Adrenal gland (tissue), 9 donors: ENCODE measurements at regions not wholly inside any gene's neighbourhood (a gene's known extent, or its start where the extent isn't known, plus 50 kb on each side); places are given as distances from the start of the nearest gene placed in this dataset.

Experiments
- DNase-seq, 7 donors: peaks; one replicate each; pipeline ENCODE4 v3.0.0-alpha.2; 2019 to 2020
- H3K27ac ChIP-seq, 5 donors: fragments of 200-600 bp; sonication (generic) in 4 of 5; 1 replicate in 3 of 5; 2 replicates in 2 of 5; pipeline versions ENCODE4 v1.5.1 to v1.8.0; 2016 to 2020; ENCODE audit warnings: mild to moderate bottlenecking in 1 of 5
- H3K27me3 ChIP-seq: fragments of 200-600 bp; 2 replicates; pipeline ENCODE4 v1.8.0; 2021
- H3K36me3 ChIP-seq, 2 donors: fragments of 200-600 bp; replicated peaks in 1 of 2; 1 replicate in 1 of 2; 2 replicates in 1 of 2; pipeline versions ENCODE4 v1.5.1 to v1.8.0; 2018 to 2022
- H3K4me1 ChIP-seq, 2 donors: fragments of 200-600 bp; replicated peaks in 1 of 2; 1 replicate in 1 of 2; 2 replicates in 1 of 2; pipeline versions ENCODE4 v1.5.1 to v1.8.0; 2018 to 2021
- H3K4me3 ChIP-seq, 4 donors: fragments of 200-600 bp; sonication (generic) in 3 of 4; one replicate each; pipeline ENCODE4 v1.5.1; 2016 to 2018
- H3K9me3 ChIP-seq, 3 donors: fragments of 200-600 bp; sonication (generic) in 1 of 3; replicated peaks in 1 of 3; 1 replicate in 2 of 3; 2 replicates in 1 of 3; pipeline versions ENCODE4 v1.5.1 to v1.8.0; 2016 to 2021
- POLR2A ChIP-seq, 2 donors: fragments of 450-650 bp; IDR thresholded peaks; one replicate each; pipeline ENCODE4 v1.6.1; 2017; ENCODE audit warnings: antibody characterized with exemption in 2 of 2, mild to moderate bottlenecking in 2 of 2, moderate library complexity in 1 of 2
- WGBS, 4 donors: extraction: QIAGEN DNeasy Blood & Tissue Kit in 2 of 4; methylation state at CpG; one replicate each; pipeline versions ENCODE4 v1.1.5 to v1.1.7; 2013 to 2017; 5-methylcytosine and 5-hydroxymethylcytosine counted together
- intact Hi-C, 2 donors: fragments of 100-400 bp; cut with DNase I; formaldehyde crosslinking; loops; one replicate each; pipeline versions ENCODE4 v1.14.1 to v1.15.0; 2022 to 2023
- TF ChIP-seq, protein P1 (sequence below), 6 experiments: fragments of 450-650 bp in 4 of 6; fragments of 200-600 bp in 2 of 6; sonication (generic) in 1 of 6; IDR thresholded peaks; 1 replicate in 5 of 6; 2 replicates in 1 of 6; pipeline versions ENCODE4 v1.5.1 to v1.8.0; 2016 to 2021; ENCODE audit warnings: antibody characterized with exemption in 6 of 6, mild to moderate bottlenecking in 2 of 6, moderate library complexity in 1 of 6
- donor health status: healthy with polysubstance abuse.
- donor health status: Bipolar disorder and iron deficiency.
- donor health status: DM: yes; HTN: yes; CAD: no.
- donor health status: DM: no; HTN: no; CAD: no.
- donor health status: DM: no; HTN: no; CAD: no.

- Histone ChIP-seq H3K27me3 (no peaks in the 10 kb centered on the region), H3K27ac (no peak overlapping the region), H3K9me3 (no peaks in the 10 kb centered on the region), H3K4me1 (no peaks in the 10 kb centered on the region), H3K36me3 (no peaks in the 10 kb centered on the region), H3K4me3 (no peak overlapping the region)
- TF ChIP-seq POLR2A (IDR thresholded peaks at IDR 0.05) = no peak
- TF ChIP-seq, protein P1, sequence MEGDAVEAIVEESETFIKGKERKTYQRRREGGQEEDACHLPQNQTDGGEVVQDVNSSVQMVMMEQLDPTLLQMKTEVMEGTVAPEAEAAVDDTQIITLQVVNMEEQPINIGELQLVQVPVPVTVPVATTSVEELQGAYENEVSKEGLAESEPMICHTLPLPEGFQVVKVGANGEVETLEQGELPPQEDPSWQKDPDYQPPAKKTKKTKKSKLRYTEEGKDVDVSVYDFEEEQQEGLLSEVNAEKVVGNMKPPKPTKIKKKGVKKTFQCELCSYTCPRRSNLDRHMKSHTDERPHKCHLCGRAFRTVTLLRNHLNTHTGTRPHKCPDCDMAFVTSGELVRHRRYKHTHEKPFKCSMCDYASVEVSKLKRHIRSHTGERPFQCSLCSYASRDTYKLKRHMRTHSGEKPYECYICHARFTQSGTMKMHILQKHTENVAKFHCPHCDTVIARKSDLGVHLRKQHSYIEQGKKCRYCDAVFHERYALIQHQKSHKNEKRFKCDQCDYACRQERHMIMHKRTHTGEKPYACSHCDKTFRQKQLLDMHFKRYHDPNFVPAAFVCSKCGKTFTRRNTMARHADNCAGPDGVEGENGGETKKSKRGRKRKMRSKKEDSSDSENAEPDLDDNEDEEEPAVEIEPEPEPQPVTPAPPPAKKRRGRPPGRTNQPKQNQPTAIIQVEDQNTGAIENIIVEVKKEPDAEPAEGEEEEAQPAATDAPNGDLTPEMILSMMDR (IDR thresholded peaks at IDR 0.05) = no peak
- intact Hi-C loops = no loop called here
- no peak for DNase-seq
- WGBS, 4 donors = 78 to 82% (median 81%) methylated on average over 1 of the region's 1 CpG
Observed at GRCh38 chr3:35409991-35410390, 229.3 kb upstream of the ARPP21 start.

DNA sequence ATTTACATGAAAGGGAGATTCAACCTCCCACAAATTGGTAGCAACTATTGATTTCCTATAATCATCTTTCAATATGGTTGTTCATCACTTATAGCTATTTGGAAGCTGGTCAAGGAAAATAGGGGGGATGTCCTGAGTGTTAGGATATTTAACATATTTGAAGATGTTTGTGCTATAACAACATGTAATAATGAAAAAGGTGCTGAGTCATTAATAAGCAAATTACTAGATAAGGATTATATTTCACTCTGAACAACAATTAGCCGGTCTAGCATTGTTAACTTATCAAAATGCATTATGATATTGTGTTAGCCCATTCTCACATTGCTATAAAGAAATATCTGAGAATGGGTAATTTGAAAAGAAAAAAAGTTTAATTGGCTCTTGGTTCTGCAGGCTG is 225.8 kb upstream of the ARPP21 start:
- no peak overlapping the region for H3K27ac ChIP-seq
- no peak for DNase-seq
- intact Hi-C loops = no loop called here
- TF ChIP-seq, protein P1 (IDR thresholded peaks at IDR 0.05) = no peak
- no peak for TF ChIP-seq POLR2A (IDR thresholded peaks at IDR 0.05)
- no peaks in the 10 kb centered on the region for H3K9me3 ChIP-seq
- H3K36me3 ChIP-seq = no peaks in the 10 kb centered on the region
- no peak overlapping the region for H3K4me3 ChIP-seq
- no peaks in the 10 kb centered on the region for H3K27me3 ChIP-seq
- 73 to 86% (median 82%) methylated on average over 1 of the region's 1 CpG for WGBS, 4 donors
- no peaks in the 10 kb centered on the region for H3K4me1 ChIP-seq

GRCh38 chr3:35417080-35417479 is 222.2 kb upstream of the ARPP21 start:
- no peak overlapping the region for H3K27ac ChIP-seq
- intact Hi-C loops = no loop called here
- H3K4me1 ChIP-seq = no peaks in the 10 kb centered on the region
- 46 to 60% (median 48%) methylated on average over 2 of the region's 2 CpGs for WGBS, 4 donors
- no peak overlapping the region for H3K4me3 ChIP-seq
- DNase-seq = no peak
- TF ChIP-seq POLR2A (IDR thresholded peaks at IDR 0.05) = no peak
- TF ChIP-seq, protein P1 (IDR thresholded peaks at IDR 0.05) = no peak
- H3K36me3 ChIP-seq = no peaks in the 10 kb centered on the region
- no peaks in the 10 kb centered on the region for H3K9me3 ChIP-seq
- H3K27me3 ChIP-seq = no peaks in the 10 kb centered on the region

DNA sequence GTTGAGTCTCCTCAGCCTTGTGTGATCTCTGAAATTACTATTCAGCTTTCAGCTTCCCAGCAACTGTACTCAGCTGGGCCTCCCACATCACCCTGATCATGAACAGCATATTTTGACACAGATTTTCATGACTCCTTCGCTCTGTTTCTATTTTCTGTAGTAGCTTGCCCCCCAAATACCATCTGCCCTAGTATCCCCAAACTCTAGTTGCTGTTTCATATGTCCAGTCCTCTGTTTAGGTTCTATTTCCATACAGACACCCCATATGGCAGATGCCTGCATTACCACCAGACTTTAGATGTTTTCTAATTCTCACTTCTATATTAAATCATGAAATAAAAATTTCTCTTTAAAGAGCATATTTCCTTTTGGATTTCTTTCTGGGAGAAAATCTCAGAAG is 217.2 kb upstream of the ARPP21 start:
- H3K27me3 ChIP-seq = no peaks in the 10 kb centered on the region
- intact Hi-C loops = no loop called here

More for the DNA sequence above, 217.2 kb upstream of the ARPP21 start:
- H3K9me3 ChIP-seq = no peaks in the 10 kb centered on the region
- no peaks in the 10 kb centered on the region for H3K4me1 ChIP-seq
- no peak for DNase-seq
- WGBS, 4 donors = 83 to 97% (median 88%) methylated on average over 1 of the region's 1 CpG
- TF ChIP-seq, protein P1 (IDR thresholded peaks at IDR 0.05) = no peak
- TF ChIP-seq POLR2A (IDR thresholded peaks at IDR 0.05) = no peak
- H3K27ac ChIP-seq = no peak overlapping the region
- no peak overlapping the region for H3K4me3 ChIP-seq
- H3K36me3 ChIP-seq = no peaks in the 10 kb centered on the region
